ENCODE measurements at regions not wholly inside any gene's neighbourhood (a gene's known extent, or its start where the extent isn't known, plus 50 kb on each side); places are given as distances from the start of the nearest gene placed in this dataset.

- WGBS, 5 donors, result 88 to 95% (median 92%) methylated on average over 7 of the region's 7 CpGs
- H3K4me1 ChIP-seq, result no peaks in the 10 kb centered on the region
Measured at GRCh38 chr11:41532413-41532812, 73.0 kb upstream of the LRRC4C start.

GRCh38 chr11:41533761-41534160 is 74.3 kb upstream of the LRRC4C start:
- Histone ChIP-seq H3K4me3 (no peak overlapping the region), H3K36me3 (no peaks in the 10 kb centered on the region), H3K27ac (no peak overlapping the region), H3K4me1 (no peaks in the 10 kb centered on the region), H3K27me3 (no peaks in the 10 kb centered on the region), H3K9me3 (no peaks in the 10 kb centered on the region)
- TF ChIP-seq EP300 (IDR thresholded peaks at IDR 0.05) (no peak), POLR2A (IDR thresholded peaks at IDR 0.05) (no peak), POLR2AphosphoS5 (IDR thresholded peaks at IDR 0.05) (no peak)
- TF ChIP-seq, protein P1, sequence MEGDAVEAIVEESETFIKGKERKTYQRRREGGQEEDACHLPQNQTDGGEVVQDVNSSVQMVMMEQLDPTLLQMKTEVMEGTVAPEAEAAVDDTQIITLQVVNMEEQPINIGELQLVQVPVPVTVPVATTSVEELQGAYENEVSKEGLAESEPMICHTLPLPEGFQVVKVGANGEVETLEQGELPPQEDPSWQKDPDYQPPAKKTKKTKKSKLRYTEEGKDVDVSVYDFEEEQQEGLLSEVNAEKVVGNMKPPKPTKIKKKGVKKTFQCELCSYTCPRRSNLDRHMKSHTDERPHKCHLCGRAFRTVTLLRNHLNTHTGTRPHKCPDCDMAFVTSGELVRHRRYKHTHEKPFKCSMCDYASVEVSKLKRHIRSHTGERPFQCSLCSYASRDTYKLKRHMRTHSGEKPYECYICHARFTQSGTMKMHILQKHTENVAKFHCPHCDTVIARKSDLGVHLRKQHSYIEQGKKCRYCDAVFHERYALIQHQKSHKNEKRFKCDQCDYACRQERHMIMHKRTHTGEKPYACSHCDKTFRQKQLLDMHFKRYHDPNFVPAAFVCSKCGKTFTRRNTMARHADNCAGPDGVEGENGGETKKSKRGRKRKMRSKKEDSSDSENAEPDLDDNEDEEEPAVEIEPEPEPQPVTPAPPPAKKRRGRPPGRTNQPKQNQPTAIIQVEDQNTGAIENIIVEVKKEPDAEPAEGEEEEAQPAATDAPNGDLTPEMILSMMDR (IDR thresholded peaks at IDR 0.05), result no peak
- WGBS, 5 donors, result 68 to 81% (median 71%) methylated on average over 1 of the region's 1 CpG
- no peak for DNase-seq
- intact Hi-C loops (cut with DNase I; ENCODE audit: low total_unique reads), result no loop called here

More at GRCh38 chr11:41532413-41532812, 73.0 kb upstream of the LRRC4C start:
- no peaks in the 10 kb centered on the region for H3K9me3 ChIP-seq
- H3K4me3 ChIP-seq, result no peak overlapping the region
- intact Hi-C loops (cut with DNase I; ENCODE audit: low total_unique reads), result no loop called here
- TF ChIP-seq, protein P1 (IDR thresholded peaks at IDR 0.05), result no peak
- TF ChIP-seq EP300 (IDR thresholded peaks at IDR 0.05) (no peak), POLR2A (IDR thresholded peaks at IDR 0.05) (no peak), POLR2AphosphoS5 (IDR thresholded peaks at IDR 0.05) (no peak)
- no peak overlapping the region for H3K27ac ChIP-seq
- no peaks in the 10 kb centered on the region for H3K36me3 ChIP-seq
- H3K27me3 ChIP-seq, result no peaks in the 10 kb centered on the region
- DNase-seq, result no peak

GRCh38 chr11:41534391-41534790 is 74.9 kb upstream of the LRRC4C start:
- Histone ChIP-seq H3K9me3 (no peaks in the 10 kb centered on the region), H3K4me3 (no peak overlapping the region), H3K36me3 (no peaks in the 10 kb centered on the region), H3K4me1 (no peaks in the 10 kb centered on the region), H3K27me3 (no peaks in the 10 kb centered on the region), H3K27ac (no peak overlapping the region)
- no peak for TF ChIP-seq EP300 (IDR thresholded peaks at IDR 0.05)
- TF ChIP-seq POLR2A (IDR thresholded peaks at IDR 0.05), result no peak
- no peak for TF ChIP-seq POLR2AphosphoS5 (IDR thresholded peaks at IDR 0.05)
- TF ChIP-seq, protein P1 (IDR thresholded peaks at IDR 0.05), result no peak
- DNase-seq, result no peak
- WGBS, 5 donors, result 32 to 56% (median 48%) methylated on average over 4 of the region's 4 CpGs
- intact Hi-C loops (cut with DNase I; ENCODE audit: low total_unique reads), result no loop called here

DNA sequence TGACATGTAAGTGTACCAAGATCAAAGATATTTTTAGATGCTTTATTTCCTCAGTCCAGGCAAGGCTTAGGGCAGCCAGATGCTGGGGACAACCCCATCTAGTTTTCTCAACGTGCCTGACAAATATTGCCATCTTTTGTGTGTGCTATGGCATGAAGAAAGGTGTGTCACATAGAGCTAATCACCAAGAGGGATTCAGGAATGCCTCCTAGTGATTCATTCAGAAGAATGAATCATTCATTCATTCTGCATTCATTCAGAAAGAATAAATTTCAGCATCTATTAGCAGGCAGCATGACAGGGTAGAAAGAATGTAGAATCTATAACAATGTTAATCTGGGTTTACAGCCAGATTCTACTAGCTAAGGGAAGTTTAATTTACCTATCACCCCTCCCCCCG is 75.4 kb upstream of the LRRC4C start:
- intact Hi-C loops (cut with DNase I; ENCODE audit: low total_unique reads), result no loop called here

More for the DNA sequence above, 75.4 kb upstream of the LRRC4C start:
- H3K36me3 ChIP-seq, result no peaks in the 10 kb centered on the region
- DNase-seq, result no peak
- no peak overlapping the region for H3K4me3 ChIP-seq
- TF ChIP-seq POLR2AphosphoS5 (IDR thresholded peaks at IDR 0.05), result no peak
- no peak for TF ChIP-seq POLR2A (IDR thresholded peaks at IDR 0.05)
- no peak for TF ChIP-seq EP300 (IDR thresholded peaks at IDR 0.05)
- TF ChIP-seq, protein P1 (IDR thresholded peaks at IDR 0.05), result no peak
- 40 to 48% (median 43%) methylated on average over 2 of the region's 2 CpGs for WGBS, 5 donors
- H3K4me1 ChIP-seq, result no peaks in the 10 kb centered on the region
- no peaks in the 10 kb centered on the region for H3K9me3 ChIP-seq
- no peaks in the 10 kb centered on the region for H3K27me3 ChIP-seq
- H3K27ac ChIP-seq, result no peak overlapping the region

Data from stomach (tissue), 8 donors.